K562 (cell line): ENCODE measurements at regions not wholly inside any gene's neighbourhood (a gene's known extent, or its start where the extent isn't known, plus 50 kb on each side); places are given as distances from the start of the nearest gene placed in this dataset.

Source experiments
- CCAR2 ChIP-seq: fragments of 200-400 bp; formaldehyde crosslinking; IDR thresholded peaks from 2 replicates; pipeline ENCODE4 v1.6.1; 2017; ENCODE audit warnings: mild to moderate bottlenecking, low read depth, low read length
- EZH2 ChIP-seq: IDR thresholded peaks from 2 replicates; pipeline ENCODE4 v1.6.1; 2012; ENCODE audit warnings: low read depth, mild to moderate bottlenecking, inconsistent platforms, low read length, borderline replicate concordance
- KHSRP ChIP-seq: fragments of 450-650 bp; IDR thresholded peaks from 2 replicates; pipeline ENCODE4 v1.6.1; 2017
- MAFF ChIP-seq: IDR thresholded peaks from 2 replicates; pipeline ENCODE4 v1.6.1; 2012; ENCODE audit warnings: low read length, improper control_type of control experiment
- RCOR1 ChIP-seq, 2 experiments: IDR thresholded peaks; 2 replicates each; pipeline ENCODE4 v1.6.1; 2012; ENCODE audit warnings: low read depth in 2 of 2, low read length in 2 of 2, borderline replicate concordance in 1 of 2, improper control_type of control experiment in 1 of 2
- SP1 ChIP-seq: sonication (generic); formaldehyde crosslinking; IDR thresholded peaks from 2 replicates; pipeline ENCODE4 v1.8.1; 2022; ENCODE audit warnings: mild to moderate bottlenecking, missing genetic modification reagents
- TAF1 ChIP-seq: IDR thresholded peaks from 2 replicates; pipeline ENCODE4 v1.6.1; 2011; ENCODE audit warnings: mild to moderate bottlenecking, low read length, moderate library complexity; ENCODE audit not compliant: insufficient read depth, control insufficient read depth, severe bottlenecking; ENCODE audit errors: extremely low read depth
- TGIF2 ChIP-seq: sonication (generic); formaldehyde crosslinking; IDR thresholded peaks from 2 replicates; pipeline ENCODE4 v1.8.1; 2022; ENCODE audit warnings: mild to moderate bottlenecking, missing genetic modification reagents, moderate library complexity
- ZNF232 ChIP-seq: sonication (generic); formaldehyde crosslinking; IDR thresholded peaks from 2 replicates; pipeline ENCODE4 v1.8.0; 2022; ENCODE audit warnings: mild to moderate bottlenecking, missing genetic modification reagents
- TF ChIP-seq, protein P1 (sequence below): sonication (generic); formaldehyde crosslinking; IDR thresholded peaks from 2 replicates; pipeline ENCODE4 v1.8.0; 2023; ENCODE audit warnings: missing genetic modification reagents, mild to moderate bottlenecking, borderline replicate concordance

DNA sequence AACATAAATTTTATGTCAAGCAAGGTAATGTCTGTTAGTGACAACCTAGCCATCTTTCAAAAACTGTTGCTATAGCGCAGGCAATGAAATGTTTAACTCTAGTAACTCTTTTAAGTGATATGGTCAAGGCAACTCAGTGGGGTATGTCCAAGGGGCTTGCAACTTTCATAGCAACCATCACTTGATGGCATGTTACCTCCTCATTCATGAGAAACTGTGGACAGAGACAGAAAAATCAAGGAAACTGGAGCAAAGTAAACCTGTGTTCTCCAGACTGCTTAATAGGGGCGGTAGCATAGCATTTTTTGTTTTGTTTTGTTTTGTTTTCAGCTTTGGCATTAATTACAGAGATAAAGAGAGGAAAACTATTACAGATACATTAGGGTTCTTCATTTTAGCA is 1456.8 kb upstream of the AGA start:
- TF ChIP-seq, protein P1, sequence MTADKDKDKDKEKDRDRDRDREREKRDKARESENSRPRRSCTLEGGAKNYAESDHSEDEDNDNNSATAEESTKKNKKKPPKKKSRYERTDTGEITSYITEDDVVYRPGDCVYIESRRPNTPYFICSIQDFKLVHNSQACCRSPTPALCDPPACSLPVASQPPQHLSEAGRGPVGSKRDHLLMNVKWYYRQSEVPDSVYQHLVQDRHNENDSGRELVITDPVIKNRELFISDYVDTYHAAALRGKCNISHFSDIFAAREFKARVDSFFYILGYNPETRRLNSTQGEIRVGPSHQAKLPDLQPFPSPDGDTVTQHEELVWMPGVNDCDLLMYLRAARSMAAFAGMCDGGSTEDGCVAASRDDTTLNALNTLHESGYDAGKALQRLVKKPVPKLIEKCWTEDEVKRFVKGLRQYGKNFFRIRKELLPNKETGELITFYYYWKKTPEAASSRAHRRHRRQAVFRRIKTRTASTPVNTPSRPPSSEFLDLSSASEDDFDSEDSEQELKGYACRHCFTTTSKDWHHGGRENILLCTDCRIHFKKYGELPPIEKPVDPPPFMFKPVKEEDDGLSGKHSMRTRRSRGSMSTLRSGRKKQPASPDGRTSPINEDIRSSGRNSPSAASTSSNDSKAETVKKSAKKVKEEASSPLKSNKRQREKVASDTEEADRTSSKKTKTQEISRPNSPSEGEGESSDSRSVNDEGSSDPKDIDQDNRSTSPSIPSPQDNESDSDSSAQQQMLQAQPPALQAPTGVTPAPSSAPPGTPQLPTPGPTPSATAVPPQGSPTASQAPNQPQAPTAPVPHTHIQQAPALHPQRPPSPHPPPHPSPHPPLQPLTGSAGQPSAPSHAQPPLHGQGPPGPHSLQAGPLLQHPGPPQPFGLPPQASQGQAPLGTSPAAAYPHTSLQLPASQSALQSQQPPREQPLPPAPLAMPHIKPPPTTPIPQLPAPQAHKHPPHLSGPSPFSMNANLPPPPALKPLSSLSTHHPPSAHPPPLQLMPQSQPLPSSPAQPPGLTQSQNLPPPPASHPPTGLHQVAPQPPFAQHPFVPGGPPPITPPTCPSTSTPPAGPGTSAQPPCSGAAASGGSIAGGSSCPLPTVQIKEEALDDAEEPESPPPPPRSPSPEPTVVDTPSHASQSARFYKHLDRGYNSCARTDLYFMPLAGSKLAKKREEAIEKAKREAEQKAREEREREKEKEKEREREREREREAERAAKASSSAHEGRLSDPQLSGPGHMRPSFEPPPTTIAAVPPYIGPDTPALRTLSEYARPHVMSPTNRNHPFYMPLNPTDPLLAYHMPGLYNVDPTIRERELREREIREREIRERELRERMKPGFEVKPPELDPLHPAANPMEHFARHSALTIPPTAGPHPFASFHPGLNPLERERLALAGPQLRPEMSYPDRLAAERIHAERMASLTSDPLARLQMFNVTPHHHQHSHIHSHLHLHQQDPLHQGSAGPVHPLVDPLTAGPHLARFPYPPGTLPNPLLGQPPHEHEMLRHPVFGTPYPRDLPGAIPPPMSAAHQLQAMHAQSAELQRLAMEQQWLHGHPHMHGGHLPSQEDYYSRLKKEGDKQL (CRISPR knock-in tag), result no peak
- TF ChIP-seq EZH2 (no peak), SP1 (no peak), KHSRP (no peak), ZNF232 (no peak), TGIF2 (CRISPR knock-in tag) (no peak), MAFF (no peak), CCAR2 (no peak), TAF1 (no peak), RCOR1 (IDR thresholded peaks at IDR 0.05; ENCODE audit: borderline replicate concordance in 1 of 2, low read depth in 2 of 2, low read length in 2 of 2) (no peak)
